ENCODE measurements at regions not wholly inside any gene's neighbourhood (a gene's known extent, or its start where the extent isn't known, plus 50 kb on each side); places are given as distances from the start of the nearest gene placed in this dataset.
"Not testable (repeated sequence)": the region's sequence is repeated elsewhere in the genome, so short reads cannot be mapped to it uniquely, and the experiment has no call there.

GRCh38 chr2:433216-433615 lies 145.3 kb upstream of the ALKAL2 start:
- CTCF ChIA-PET = no interaction called here
- no peak overlapping the region for H3K4me3 ChIP-seq (ENCODE audit: low read depth, low read length)
- no peak for DNase-seq (ENCODE audit: low read depth, low spot score)
- POLR2A ChIA-PET = no interaction called here
- TF ChIP-seq, protein P1, sequence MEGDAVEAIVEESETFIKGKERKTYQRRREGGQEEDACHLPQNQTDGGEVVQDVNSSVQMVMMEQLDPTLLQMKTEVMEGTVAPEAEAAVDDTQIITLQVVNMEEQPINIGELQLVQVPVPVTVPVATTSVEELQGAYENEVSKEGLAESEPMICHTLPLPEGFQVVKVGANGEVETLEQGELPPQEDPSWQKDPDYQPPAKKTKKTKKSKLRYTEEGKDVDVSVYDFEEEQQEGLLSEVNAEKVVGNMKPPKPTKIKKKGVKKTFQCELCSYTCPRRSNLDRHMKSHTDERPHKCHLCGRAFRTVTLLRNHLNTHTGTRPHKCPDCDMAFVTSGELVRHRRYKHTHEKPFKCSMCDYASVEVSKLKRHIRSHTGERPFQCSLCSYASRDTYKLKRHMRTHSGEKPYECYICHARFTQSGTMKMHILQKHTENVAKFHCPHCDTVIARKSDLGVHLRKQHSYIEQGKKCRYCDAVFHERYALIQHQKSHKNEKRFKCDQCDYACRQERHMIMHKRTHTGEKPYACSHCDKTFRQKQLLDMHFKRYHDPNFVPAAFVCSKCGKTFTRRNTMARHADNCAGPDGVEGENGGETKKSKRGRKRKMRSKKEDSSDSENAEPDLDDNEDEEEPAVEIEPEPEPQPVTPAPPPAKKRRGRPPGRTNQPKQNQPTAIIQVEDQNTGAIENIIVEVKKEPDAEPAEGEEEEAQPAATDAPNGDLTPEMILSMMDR (IDR thresholded peaks at IDR 0.05; ENCODE audit: insufficient read depth, low read length, missing control alignments) = no peak

DNA sequence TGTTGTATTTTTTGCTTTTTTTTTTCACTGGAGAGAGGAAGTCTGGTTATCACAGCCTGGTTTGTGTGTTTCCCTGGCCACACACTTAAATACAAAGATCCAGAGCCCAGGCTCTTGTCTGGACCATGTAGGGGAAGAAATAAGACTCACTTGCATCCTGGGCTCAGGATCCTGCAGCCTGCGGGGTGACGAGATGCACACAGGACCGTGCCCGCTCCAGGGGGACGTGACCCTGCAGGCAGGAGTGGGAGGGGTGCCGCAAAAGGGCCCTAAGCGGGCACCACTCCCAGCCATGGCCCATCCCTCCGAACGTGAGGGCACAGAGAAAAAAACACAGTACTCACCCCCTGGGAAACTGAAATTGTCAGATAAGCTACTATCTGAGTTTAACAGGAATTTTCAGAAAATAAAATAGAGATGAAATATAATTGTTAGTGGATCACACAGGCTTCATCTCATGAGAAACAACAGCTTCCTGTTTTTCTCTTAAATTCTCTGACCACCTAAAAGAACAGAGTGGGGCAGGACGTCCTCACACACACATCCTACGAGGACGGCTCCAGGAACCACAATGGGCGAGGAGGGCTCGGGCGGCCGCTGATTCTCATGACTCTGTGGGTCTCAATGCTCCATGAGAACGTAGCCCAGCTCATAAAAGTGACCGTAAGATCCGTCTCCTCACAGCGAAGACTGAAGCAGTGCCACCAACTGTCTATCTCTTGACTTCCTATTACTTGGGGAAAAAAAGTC lies 142.6 kb upstream of the ALKAL2 start:
- TF ChIP-seq, protein P1 (IDR thresholded peaks at IDR 0.05; ENCODE audit: insufficient read depth, low read length, missing control alignments) = no peak
- DNase-seq (ENCODE audit: low read depth, low spot score) = no peak
- POLR2A ChIA-PET = no interaction called here
- H3K4me3 ChIP-seq (ENCODE audit: low read depth, low read length) = no peak overlapping the region
- CTCF ChIA-PET = no interaction called here

DNA sequence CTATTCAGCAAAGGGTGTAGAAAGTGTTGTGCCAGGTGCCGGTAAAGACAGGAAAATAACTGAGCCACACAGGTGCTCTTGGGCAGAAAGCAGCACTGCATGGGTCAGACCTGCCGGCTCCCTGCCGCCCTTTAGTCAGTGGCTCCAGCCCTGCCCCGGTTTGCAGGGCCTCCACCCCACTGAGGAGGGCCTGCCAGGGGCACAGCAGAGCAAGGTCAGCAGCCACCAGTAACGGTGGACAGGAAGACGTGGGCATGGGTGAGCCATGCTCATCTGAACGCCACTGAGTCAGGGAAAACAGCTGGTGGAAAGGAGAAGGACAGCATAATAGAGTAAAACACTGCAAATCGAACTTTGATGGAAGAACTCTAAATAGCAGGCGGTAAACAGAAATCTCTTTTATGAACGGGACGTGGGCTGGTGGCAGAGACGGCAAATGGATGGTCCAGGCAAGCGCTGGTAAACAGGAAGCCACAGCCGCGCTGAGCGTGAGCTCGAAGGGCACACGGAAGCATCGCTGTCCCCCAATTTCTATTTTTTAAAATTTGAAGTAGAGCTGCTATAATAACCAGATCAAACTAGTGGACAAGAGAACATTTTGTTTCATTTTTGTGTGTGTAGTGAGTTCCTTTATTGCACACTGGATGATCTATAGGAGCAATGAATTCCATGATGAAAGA lies 141.8 kb upstream of the ALKAL2 start:
- CTCF ChIA-PET = no interaction called here
- H3K4me3 ChIP-seq (ENCODE audit: low read depth, low read length) = no peak overlapping the region
- no peak for DNase-seq (ENCODE audit: low read depth, low spot score)
- POLR2A ChIA-PET = no interaction called here
- TF ChIP-seq, protein P1 (IDR thresholded peaks at IDR 0.05; ENCODE audit: insufficient read depth, low read length, missing control alignments) = no peak

DNA sequence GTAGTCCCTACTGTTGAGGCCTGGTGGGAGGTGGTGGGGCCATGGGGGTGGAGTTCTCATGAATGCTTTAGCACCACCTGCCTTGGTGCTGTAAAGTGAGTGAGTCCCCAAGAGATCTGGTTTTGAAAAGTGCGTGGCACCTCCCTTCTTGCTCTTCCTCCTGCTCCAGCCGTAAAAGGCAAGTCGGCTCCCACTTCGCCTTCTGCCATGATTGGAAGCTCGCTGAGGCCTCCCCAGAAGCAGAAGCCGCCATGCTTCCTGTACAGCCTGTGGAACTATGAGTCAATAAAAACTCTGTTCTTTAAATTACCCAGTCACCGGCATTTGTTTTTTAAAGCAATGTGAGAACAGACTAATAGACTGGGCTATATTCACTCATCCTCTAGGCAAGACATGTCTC lies 141.3 kb upstream of the ALKAL2 start:
- CTCF ChIA-PET = no interaction called here
- TF ChIP-seq, protein P1 (IDR thresholded peaks at IDR 0.05; ENCODE audit: insufficient read depth, low read length, missing control alignments) = no peak
- DNase-seq (ENCODE audit: low read depth, low spot score) = no peak
- no peak overlapping the region for H3K4me3 ChIP-seq (ENCODE audit: low read depth, low read length)
- POLR2A ChIA-PET = no interaction called here

GRCh38 chr2:428591-428990 lies 140.7 kb upstream of the ALKAL2 start:
- CTCF ChIA-PET = no interaction called here
- TF ChIP-seq, protein P1 (IDR thresholded peaks at IDR 0.05; ENCODE audit: insufficient read depth, low read length, missing control alignments) = no peak
- no peak for DNase-seq (ENCODE audit: low read depth, low spot score)
- no peak overlapping the region for H3K4me3 ChIP-seq (ENCODE audit: low read depth, low read length)
- POLR2A ChIA-PET = no interaction called here

DNA sequence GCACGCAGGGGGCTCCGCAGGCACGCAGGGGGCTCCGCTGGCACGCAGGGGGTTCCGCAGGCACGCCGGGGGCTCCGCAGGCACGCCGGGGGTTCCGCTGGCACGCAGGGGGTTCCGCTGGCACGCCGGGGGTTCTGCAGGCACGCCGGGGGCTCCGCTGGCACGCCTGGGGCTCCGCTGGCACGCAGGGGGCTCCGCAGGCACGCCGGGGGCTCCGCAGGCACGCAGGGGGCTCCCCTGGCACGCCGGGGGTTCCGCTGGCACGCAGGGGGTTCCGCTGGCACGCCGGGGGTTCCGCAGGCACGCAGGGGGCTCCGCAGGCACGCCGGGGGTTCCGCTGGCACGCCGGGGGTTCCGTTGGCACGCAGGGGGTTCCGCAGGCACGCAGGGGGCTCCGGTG lies 138.8 kb upstream of the ALKAL2 start:
- DNase-seq (ENCODE audit: low read depth, low spot score); CTCF ChIA-PET: not testable (repeated sequence)

DNA sequence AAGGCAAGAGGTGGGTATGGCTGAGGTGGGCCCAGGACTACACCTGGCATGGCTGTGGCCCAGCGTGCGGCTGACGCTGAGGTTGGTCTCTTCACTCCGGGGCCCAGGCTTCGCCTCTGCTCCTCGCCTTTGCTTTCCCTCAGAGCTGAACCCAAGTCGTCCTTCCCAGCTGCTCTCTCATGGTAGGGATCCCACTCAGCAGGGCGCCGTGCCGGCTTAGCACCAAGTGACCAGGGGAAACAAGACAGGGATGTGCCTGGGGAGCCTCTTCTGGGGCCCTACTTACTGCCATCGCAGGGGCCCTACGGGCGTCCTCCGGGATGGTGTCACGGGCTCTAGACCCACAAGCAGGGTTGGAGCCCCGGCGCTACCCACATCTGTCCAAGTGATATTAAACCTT lies 138.1 kb upstream of the ALKAL2 start:
- TF ChIP-seq, protein P1 (IDR thresholded peaks at IDR 0.05; ENCODE audit: insufficient read depth, low read length, missing control alignments) = no peak
- DNase-seq (ENCODE audit: low read depth, low spot score) = no peak
- ChIA-PET POLR2A (no interaction called here), CTCF (no interaction called here)
- H3K4me3 ChIP-seq (ENCODE audit: low read depth, low read length) = no peak overlapping the region

More for the DNA sequence above, 138.8 kb upstream of the ALKAL2 start:
- POLR2A ChIA-PET; H3K4me3 ChIP-seq (ENCODE audit: low read depth, low read length): not testable (repeated sequence)
